GM12878 (cell line): ENCODE measurements at regions not wholly inside any gene's neighbourhood (a gene's known extent, or its start where the extent isn't known, plus 50 kb on each side); places are given as distances from the start of the nearest gene placed in this dataset.

Experiments
- CHD1 ChIP-seq: IDR thresholded peaks from 2 replicates; pipeline ENCODE4 v1.6.1; 2012; ENCODE audit warnings: low read depth, low read length, improper control_type of control experiment
- CREB1 ChIP-seq: IDR thresholded peaks from 2 replicates; pipeline ENCODE4 v1.6.1; 2012; ENCODE audit warnings: low read depth, mild to moderate bottlenecking, inconsistent platforms
- EGR1 ChIP-seq, 2 experiments: IDR thresholded peaks; 1 replicate in 1 of 2; 2 replicates in 1 of 2; pipeline ENCODE4 v1.6.1; 2011 to 2012; ENCODE audit warnings: low read depth in 2 of 2, low read length in 2 of 2, borderline replicate concordance in 1 of 2, mild to moderate bottlenecking in 1 of 2, moderate library complexity in 1 of 2
- EZH2 ChIP-seq: IDR thresholded peaks from 2 replicates; pipeline ENCODE4 v1.6.1; 2012; ENCODE audit warnings: low read depth, mild to moderate bottlenecking, control low read depth, inconsistent platforms, low read length, borderline replicate concordance; ENCODE audit not compliant: control insufficient read depth
- JUNB ChIP-seq: IDR thresholded peaks from 2 replicates; pipeline ENCODE4 v1.6.1; 2016; ENCODE audit warnings: antibody characterized with exemption, mild to moderate bottlenecking
- POLR2A ChIP-seq: IDR thresholded peaks from 2 replicates; pipeline ENCODE4 v1.6.1; 2011; ENCODE audit warnings: low read depth, mild to moderate bottlenecking, low read length
- POLR2AphosphoS2 ChIP-seq: IDR thresholded peaks from 2 replicates; pipeline ENCODE4 v1.6.1; 2011; ENCODE audit warnings: low read depth, mild to moderate bottlenecking, low read length, improper control_type of control experiment, moderate library complexity
- SIN3A ChIP-seq: IDR thresholded peaks from 2 replicates; pipeline ENCODE4 v1.6.1; 2012; ENCODE audit warnings: low read depth, low read length, improper control_type of control experiment
- STAT1 ChIP-seq: fragments of 450-650 bp; conservative IDR thresholded peaks from 2 replicates; pipeline ENCODE4 v1.6.1; 2014; ENCODE audit warnings: antibody characterized with exemption, mild to moderate bottlenecking
- TF ChIP-seq, protein P1 (sequence below), 3 experiments: IDR thresholded peaks in 2 of 3; conservative IDR thresholded peaks in 1 of 3; 2 replicates each; pipeline ENCODE4 v1.5.1; 2011; ENCODE audit warnings: low read depth in 3 of 3, low read length in 3 of 3, mild to moderate bottlenecking in 3 of 3, control low read depth in 2 of 3, moderate library complexity in 2 of 3, inconsistent platforms in 1 of 3, mixed read lengths in 1 of 3; ENCODE audit not compliant: control insufficient read depth in 2 of 3, insufficient read depth in 1 of 3; ENCODE audit errors: extremely low read depth in 1 of 3
- TF ChIP-seq, protein P2 (sequence below): IDR thresholded peaks from 2 replicates; pipeline ENCODE4 v1.6.1; 2012; ENCODE audit warnings: mild to moderate bottlenecking, low read depth, low read length
- TF ChIP-seq, protein P3 (sequence below): IDR thresholded peaks from 2 replicates; pipeline ENCODE4 v1.6.1; 2011; ENCODE audit warnings: low read depth, mild to moderate bottlenecking, low read length, moderate library complexity, borderline replicate concordance; ENCODE audit errors: extremely low read depth
- TF ChIP-seq, protein P4 (sequence below): IDR thresholded peaks from 2 replicates; pipeline ENCODE4 v1.6.1; 2011; ENCODE audit warnings: borderline replicate concordance, low read depth, mild to moderate bottlenecking, moderate library complexity, low read length; ENCODE audit not compliant: insufficient read depth, poor library complexity, severe bottlenecking
- TF ChIP-seq, protein P5 (sequence below): fragments of 450-650 bp; IDR thresholded peaks from 2 replicates; pipeline ENCODE4 v1.6.1; 2016; ENCODE audit warnings: mild to moderate bottlenecking

DNA sequence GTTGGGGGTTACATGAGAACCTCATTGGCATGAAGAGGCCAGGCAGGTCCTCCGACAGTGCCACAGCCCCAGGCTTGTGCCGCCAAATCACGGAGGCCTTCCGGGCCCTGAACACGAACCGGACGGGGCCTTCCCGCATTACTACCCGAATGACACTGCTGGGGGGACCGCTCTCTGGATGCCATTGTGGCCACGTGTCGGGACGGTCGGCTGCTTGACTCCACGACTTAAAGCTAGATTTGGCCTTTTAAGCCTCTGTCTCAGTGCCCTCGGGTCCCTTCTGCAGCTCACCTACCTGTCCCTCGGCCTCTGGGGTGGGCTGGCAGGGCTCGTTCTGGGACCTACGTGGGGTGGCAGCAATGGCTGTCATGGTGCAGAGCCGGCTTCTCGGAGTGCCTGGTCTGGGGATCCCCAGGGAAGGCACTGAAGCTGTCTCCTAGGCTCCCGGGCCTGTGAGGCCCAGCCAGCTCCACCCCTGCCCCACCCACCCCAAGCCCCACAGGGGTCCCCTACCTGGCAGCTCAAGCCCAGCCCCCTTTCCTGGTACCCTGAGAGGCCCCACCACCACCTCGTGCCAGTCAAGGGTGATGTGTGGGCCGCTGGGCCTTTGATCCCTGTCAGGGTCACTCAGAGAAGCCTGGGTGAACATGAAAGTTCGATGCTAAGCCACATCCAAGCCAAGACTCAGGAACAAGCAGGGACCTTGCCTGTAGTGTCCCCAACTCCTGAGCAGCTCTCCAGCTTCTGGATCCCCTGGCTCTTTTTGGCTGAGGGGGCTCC lies 245.8 kb upstream of the SGCG start:
- TF ChIP-seq, protein P1, sequence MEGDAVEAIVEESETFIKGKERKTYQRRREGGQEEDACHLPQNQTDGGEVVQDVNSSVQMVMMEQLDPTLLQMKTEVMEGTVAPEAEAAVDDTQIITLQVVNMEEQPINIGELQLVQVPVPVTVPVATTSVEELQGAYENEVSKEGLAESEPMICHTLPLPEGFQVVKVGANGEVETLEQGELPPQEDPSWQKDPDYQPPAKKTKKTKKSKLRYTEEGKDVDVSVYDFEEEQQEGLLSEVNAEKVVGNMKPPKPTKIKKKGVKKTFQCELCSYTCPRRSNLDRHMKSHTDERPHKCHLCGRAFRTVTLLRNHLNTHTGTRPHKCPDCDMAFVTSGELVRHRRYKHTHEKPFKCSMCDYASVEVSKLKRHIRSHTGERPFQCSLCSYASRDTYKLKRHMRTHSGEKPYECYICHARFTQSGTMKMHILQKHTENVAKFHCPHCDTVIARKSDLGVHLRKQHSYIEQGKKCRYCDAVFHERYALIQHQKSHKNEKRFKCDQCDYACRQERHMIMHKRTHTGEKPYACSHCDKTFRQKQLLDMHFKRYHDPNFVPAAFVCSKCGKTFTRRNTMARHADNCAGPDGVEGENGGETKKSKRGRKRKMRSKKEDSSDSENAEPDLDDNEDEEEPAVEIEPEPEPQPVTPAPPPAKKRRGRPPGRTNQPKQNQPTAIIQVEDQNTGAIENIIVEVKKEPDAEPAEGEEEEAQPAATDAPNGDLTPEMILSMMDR (IDR thresholded peaks at IDR 0.05 in 2 of 3, conservative IDR thresholded peaks at IDR 0.05 in 1 of 3; ENCODE audit: control insufficient read depth in 2 of 3, extremely low read depth in 1 of 3, insufficient read depth in 1 of 3, low read depth in 3 of 3, low read length in 3 of 3): no peak
- no peak for TF ChIP-seq EZH2
- no peak for TF ChIP-seq EGR1 (IDR thresholded peaks at IDR 0.05; ENCODE audit: borderline replicate concordance in 1 of 2, low read depth in 2 of 2, low read length in 2 of 2)
- TF ChIP-seq, protein P2, sequence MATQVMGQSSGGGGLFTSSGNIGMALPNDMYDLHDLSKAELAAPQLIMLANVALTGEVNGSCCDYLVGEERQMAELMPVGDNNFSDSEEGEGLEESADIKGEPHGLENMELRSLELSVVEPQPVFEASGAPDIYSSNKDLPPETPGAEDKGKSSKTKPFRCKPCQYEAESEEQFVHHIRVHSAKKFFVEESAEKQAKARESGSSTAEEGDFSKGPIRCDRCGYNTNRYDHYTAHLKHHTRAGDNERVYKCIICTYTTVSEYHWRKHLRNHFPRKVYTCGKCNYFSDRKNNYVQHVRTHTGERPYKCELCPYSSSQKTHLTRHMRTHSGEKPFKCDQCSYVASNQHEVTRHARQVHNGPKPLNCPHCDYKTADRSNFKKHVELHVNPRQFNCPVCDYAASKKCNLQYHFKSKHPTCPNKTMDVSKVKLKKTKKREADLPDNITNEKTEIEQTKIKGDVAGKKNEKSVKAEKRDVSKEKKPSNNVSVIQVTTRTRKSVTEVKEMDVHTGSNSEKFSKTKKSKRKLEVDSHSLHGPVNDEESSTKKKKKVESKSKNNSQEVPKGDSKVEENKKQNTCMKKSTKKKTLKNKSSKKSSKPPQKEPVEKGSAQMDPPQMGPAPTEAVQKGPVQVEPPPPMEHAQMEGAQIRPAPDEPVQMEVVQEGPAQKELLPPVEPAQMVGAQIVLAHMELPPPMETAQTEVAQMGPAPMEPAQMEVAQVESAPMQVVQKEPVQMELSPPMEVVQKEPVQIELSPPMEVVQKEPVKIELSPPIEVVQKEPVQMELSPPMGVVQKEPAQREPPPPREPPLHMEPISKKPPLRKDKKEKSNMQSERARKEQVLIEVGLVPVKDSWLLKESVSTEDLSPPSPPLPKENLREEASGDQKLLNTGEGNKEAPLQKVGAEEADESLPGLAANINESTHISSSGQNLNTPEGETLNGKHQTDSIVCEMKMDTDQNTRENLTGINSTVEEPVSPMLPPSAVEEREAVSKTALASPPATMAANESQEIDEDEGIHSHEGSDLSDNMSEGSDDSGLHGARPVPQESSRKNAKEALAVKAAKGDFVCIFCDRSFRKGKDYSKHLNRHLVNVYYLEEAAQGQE: no peak
- no peak for TF ChIP-seq SIN3A
- TF ChIP-seq, protein P3, sequence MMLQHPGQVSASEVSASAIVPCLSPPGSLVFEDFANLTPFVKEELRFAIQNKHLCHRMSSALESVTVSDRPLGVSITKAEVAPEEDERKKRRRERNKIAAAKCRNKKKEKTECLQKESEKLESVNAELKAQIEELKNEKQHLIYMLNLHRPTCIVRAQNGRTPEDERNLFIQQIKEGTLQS: no peak
- no peak for TF ChIP-seq CREB1
- no peak for TF ChIP-seq POLR2A
- no peak for TF ChIP-seq STAT1
- TF ChIP-seq CHD1: no peak
- TF ChIP-seq JUNB: no peak
- TF ChIP-seq, protein P4, sequence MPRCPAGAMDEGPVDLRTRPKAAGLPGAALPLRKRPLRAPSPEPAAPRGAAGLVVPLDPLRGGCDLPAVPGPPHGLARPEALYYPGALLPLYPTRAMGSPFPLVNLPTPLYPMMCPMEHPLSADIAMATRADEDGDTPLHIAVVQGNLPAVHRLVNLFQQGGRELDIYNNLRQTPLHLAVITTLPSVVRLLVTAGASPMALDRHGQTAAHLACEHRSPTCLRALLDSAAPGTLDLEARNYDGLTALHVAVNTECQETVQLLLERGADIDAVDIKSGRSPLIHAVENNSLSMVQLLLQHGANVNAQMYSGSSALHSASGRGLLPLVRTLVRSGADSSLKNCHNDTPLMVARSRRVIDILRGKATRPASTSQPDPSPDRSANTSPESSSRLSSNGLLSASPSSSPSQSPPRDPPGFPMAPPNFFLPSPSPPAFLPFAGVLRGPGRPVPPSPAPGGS: no peak
- TF ChIP-seq, protein P5, sequence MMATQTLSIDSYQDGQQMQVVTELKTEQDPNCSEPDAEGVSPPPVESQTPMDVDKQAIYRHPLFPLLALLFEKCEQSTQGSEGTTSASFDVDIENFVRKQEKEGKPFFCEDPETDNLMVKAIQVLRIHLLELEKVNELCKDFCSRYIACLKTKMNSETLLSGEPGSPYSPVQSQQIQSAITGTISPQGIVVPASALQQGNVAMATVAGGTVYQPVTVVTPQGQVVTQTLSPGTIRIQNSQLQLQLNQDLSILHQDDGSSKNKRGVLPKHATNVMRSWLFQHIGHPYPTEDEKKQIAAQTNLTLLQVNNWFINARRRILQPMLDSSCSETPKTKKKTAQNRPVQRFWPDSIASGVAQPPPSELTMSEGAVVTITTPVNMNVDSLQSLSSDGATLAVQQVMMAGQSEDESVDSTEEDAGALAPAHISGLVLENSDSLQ: no peak
- TF ChIP-seq POLR2AphosphoS2: no peak
